HG02678 (cell line): ENCODE measurements at regions not wholly inside any gene's neighbourhood (a gene's known extent, or its start where the extent isn't known, plus 50 kb on each side); places are given as distances from the start of the nearest gene placed in this dataset.

Experiments
- ATAC-seq: cut with Tn5 transposase; IDR thresholded peaks from one replicate; pipeline ENCODE4 v1.9.1; 2021; ENCODE audit warnings: mild to moderate bottlenecking, moderate library complexity; ENCODE audit not compliant: unreplicated experiment

GRCh38 chr7:118075936-118076335 lies 108.0 kb upstream of the LSM8 start:
- no peak for ATAC-seq

- ATAC-seq = no peak
Measured at GRCh38 chr7:118076564-118076963, 107.4 kb upstream of the LSM8 start.

- no peak for ATAC-seq
Measured at GRCh38 chr7:118078015-118078414, 105.9 kb upstream of the LSM8 start.

- ATAC-seq = no peak
Measured at GRCh38 chr7:118079369-118079768, 104.6 kb upstream of the LSM8 start.

DNA sequence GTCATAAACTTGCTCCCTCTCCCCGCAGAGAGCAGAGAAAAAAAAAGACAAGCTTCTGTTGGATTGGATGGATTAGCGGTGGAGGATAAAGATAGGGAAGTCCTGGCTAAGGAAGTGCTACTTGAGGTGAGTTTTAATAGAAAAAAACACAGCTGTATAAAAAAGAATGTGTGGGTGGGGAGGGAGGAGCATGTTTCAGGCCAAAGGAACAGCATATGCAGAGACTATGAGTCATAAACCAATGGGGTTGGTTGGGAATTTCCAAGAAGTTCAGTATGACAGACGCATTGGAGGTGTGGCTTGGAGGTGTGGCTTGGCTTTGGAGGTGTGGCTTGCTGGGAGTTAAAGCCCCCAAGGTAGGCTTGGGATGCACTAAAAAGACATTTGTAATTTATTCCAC lies 103.0 kb upstream of the LSM8 start:
- ATAC-seq = peak; percentile 95

- ATAC-seq = no peak
Measured at GRCh38 chr7:118082506-118082905, 101.5 kb upstream of the LSM8 start.

DNA sequence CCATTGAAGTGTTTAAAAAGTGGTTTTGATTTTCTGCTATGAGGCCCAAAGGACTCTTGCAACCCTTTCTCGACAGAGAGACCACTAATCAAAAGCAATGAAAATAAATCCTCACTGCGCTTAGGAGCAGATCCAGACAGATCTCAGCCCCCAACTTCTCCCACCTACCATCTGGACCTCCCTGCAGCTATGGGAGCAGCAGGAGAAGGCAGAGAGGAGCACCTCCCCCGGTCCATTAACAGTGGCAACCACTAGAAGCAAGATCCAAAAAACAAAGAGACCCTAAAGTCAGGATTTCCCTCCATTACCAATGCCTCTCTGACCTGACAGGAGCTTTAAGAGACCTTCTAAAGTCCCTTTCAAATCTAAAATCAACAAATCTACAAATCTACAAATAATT lies 99.0 kb upstream of the LSM8 start:
- ATAC-seq = no peak

- no peak for ATAC-seq
Measured at GRCh38 chr7:118087126-118087525, 96.8 kb upstream of the LSM8 start.

DNA sequence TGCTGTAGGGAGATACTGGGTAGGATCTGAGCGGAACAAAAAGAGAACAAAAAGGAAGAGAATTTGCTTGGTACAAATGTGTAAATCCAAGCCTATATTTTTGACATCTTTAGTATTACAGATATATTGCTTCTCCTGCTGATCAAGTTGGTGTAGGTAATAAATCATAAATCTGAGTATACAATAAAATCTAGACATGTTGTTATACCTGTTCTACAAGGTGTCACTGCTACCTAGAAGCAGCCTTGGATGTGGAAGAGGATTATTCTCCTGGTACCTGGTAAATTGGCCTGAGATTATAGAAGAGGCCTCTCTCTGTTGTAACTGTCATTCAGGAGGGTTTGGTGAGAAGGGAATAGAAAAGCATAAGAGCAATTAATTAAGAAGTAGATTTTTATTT lies 89.9 kb upstream of the LSM8 start:
- ATAC-seq = no peak

DNA sequence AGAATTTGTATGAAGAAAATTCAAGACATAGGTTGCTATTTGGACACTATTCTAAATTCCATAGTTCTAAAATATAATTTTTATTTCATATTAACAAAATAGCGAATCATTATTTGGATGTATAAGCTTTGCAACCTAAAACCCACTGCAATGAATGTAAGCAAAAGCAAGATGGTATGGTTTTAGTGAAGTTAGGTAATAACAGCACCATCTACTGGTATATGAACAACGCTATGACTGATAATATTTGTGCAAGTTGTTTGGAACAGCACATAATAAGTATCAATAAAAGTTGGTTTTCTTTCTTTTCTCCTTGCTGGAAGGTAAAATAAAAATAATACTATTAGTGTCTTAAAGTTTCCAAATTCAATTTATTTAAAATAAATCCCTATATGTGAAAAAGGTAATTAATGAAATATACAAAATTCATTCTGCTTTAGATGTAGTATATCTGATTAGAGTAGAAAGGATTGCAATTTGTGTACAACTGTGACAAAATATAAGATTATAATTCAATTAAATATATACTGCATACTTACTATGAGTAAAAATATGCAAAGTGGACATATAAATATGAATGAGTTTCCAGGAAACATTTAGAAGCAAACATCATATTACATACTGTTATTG lies 79.0 kb upstream of the LSM8 start:
- ATAC-seq = peak; percentile 66

GRCh38 chr7:118109607-118110006 lies 74.4 kb upstream of the LSM8 start:
- no peak for ATAC-seq

DNA sequence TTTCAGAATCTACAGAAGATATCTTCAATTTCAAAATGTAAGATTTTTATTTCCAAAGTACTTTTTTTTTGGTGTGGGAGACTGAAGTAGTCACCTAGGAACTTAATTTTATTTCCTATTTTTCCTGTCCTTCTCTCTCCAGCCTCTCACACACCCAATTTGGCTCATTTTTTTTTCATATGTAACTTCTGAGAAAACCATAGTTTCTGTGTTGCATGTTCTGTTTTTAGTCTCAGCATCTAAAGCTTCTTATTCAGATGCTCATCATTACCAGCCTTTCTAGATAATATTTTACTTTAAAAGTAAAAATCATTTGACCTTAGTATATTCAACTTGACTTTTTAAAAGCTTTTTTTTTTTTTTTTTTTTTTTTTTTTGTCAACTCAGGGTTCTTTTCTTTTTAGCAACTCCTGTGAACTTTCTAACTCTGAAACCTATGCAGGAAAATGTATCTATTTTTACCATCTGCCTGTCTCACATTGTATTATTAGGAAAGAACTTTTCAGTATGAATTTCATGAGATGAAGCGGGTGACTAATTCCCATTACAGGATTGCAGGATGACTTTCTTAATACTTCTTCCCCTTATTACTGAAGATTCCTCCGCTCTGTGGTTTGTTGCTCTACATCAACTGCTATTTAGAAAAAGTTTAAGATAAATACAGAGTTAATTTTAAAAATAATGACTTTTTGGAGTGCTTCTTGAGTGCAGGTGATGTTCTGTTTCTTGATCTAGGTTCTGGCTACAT lies 73.6 kb upstream of the LSM8 start:
- ATAC-seq = no peak

DNA sequence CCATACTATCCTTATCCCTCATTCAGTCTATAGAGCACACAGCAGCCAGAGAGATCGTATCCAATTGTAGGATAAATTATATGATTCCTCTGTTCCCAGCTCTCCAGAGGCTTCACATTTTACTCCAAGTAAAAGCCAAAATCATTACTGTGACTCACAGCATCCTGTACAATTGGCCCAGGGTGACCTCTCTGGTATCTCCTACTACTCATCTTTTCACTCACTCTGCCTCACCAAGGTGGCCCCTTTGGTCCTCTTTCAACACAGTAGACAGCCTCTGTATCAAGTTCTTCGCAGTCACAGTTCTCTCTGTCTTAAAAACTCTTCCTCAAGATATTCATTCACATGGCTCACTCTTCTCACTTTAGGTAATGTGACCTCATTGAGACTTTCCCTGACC lies 72.6 kb upstream of the LSM8 start:
- no peak for ATAC-seq

DNA sequence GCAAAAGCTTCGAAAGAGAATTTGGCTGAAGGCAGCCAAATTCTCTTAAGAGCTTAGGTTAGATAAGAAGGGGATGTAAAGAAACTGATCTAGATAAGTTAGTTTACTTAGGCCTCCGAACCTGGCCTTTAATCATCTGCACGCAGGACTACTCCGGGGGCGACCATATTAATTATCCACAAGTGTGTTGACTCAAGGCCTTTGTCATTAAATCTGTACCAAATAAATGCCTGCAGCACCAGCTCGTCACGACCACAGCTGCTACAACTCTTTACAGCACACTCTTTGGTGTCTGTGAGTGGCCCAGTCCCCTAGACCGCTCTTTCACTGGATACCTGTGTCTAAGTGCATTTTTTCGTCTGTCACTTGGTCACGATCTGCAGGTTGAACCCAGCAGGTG lies 69.8 kb upstream of the LSM8 start:
- ATAC-seq = no peak

GRCh38 chr7:118129041-118129795 lies 54.7 kb upstream of the LSM8 start:
- ATAC-seq = peak; percentile 64

DNA sequence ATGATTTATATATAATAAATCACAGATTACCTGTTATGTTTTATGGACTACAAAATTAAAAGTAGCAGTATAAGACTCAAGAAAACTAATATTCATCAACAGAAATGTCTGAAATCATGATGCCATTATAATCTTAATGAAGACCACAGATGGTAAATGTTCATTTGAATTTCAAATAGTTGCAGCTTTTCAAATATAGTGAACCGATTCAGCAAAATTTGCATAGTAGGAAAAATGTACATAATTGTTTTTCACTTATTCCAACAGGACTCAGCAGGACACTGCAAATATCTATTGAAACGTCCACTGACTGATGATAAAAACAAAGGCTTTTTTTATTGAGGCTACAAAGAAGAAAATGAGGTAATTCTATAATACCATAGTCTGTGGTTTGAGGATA lies 51.2 kb upstream of the LSM8 start:
- no peak for ATAC-seq
